CD4-positive, alpha-beta T cell treated with Interferon alpha-2 for 1 hour (primary cell): ENCODE measurements at regions not wholly inside any gene's neighbourhood (a gene's known extent, or its start where the extent isn't known, plus 50 kb on each side); places are given as distances from the start of the nearest gene placed in this dataset.
A peak's percentile ranks its signal among the peaks of the same experiment; 100 is the strongest.

Experiments used
- DNase-seq, 2 donors: peaks; one replicate each; pipeline ENCODE4 v3.0.0-alpha.2; 2020 to 2022

GRCh38 chr9:1337169-1337568 lies 287.0 kb downstream of the DMRT2 start:
- no peak for DNase-seq

- DNase-seq, result no peak
Observed at GRCh38 chr9:1340390-1340789, 290.2 kb downstream of the DMRT2 start.

GRCh38 chr9:1353291-1353690 lies 303.1 kb downstream of the DMRT2 start:
- DNase-seq, result no peak

- no peak for DNase-seq
Observed at GRCh38 chr9:1354086-1354485, 303.9 kb downstream of the DMRT2 start.

GRCh38 chr9:1354606-1355005 lies 304.4 kb downstream of the DMRT2 start:
- DNase-seq, result no peak

GRCh38 chr9:1355656-1356055 lies 305.5 kb downstream of the DMRT2 start:
- DNase-seq, result no peak

- DNase-seq, result no peak
Observed at GRCh38 chr9:1362845-1363244, 312.7 kb downstream of the DMRT2 start.

GRCh38 chr9:1366276-1366675 lies 316.1 kb downstream of the DMRT2 start:
- peak in 1 of 2 donors; percentile 53 for DNase-seq

GRCh38 chr9:1369297-1369696 lies 319.1 kb downstream of the DMRT2 start:
- DNase-seq, result no peak

GRCh38 chr9:1373445-1373844 lies 323.3 kb downstream of the DMRT2 start:
- no peak for DNase-seq

- no peak for DNase-seq
Observed at GRCh38 chr9:1383899-1384455, 333.8 kb downstream of the DMRT2 start.

GRCh38 chr9:1384816-1385215 lies 334.7 kb downstream of the DMRT2 start:
- no peak for DNase-seq

- DNase-seq, result no peak
Observed at GRCh38 chr9:1386420-1386819, 336.3 kb downstream of the DMRT2 start.

GRCh38 chr9:1388216-1388615 lies 338.1 kb downstream of the DMRT2 start:
- DNase-seq, result no peak

GRCh38 chr9:1400983-1401382 lies 350.8 kb downstream of the DMRT2 start:
- peak in 1 of 2 donors; percentile 18 for DNase-seq

- no peak for DNase-seq
Observed at GRCh38 chr9:1404940-1405339, 354.8 kb downstream of the DMRT2 start.

GRCh38 chr9:1411826-1412225 lies 361.7 kb downstream of the DMRT2 start:
- no peak for DNase-seq

GRCh38 chr9:1414711-1415131 lies 364.6 kb downstream of the DMRT2 start:
- DNase-seq, result no peak

GRCh38 chr9:1415146-1415545 lies 365.0 kb downstream of the DMRT2 start:
- DNase-seq, result no peak

- DNase-seq, result no peak
Observed at GRCh38 chr9:1416261-1416660, 366.1 kb downstream of the DMRT2 start.

- DNase-seq, result no peak
Observed at GRCh38 chr9:1421436-1421835, 371.3 kb downstream of the DMRT2 start.

GRCh38 chr9:1427875-1428274 lies 377.7 kb downstream of the DMRT2 start:
- no peak for DNase-seq

GRCh38 chr9:1429297-1429696 lies 379.1 kb downstream of the DMRT2 start:
- no peak for DNase-seq

- DNase-seq, result no peak
Observed at GRCh38 chr9:1431461-1431860, 381.3 kb downstream of the DMRT2 start.

GRCh38 chr9:1434052-1434767 lies 384.1 kb downstream of the DMRT2 start:
- DNase-seq, result no peak
